ENCODE measurements at regions not wholly inside any gene's neighbourhood (a gene's known extent, or its start where the extent isn't known, plus 50 kb on each side); places are given as distances from the start of the nearest gene placed in this dataset.

- TF ChIP-seq POLR2AphosphoS5 (IDR thresholded peaks at IDR 0.05; ENCODE audit: low read depth, low read length) = no peak
- TF ChIP-seq REST (IDR thresholded peaks at IDR 0.05; ENCODE audit: insufficient read depth in 1 of 2, low read depth in 2 of 2, low read length in 2 of 2) = no peak
- TF ChIP-seq TAF1 (IDR thresholded peaks at IDR 0.05; ENCODE audit: borderline replicate concordance, insufficient read depth, low read length) = peak; percentile 21; the same call in 1 of the 2 replicates
- TF ChIP-seq SIN3A (IDR thresholded peaks at IDR 0.05; ENCODE audit: borderline replicate concordance, insufficient read depth, low read length) = no peak; the same call in 1 of the 2 replicates
- TF ChIP-seq FOXP2 (optimal IDR thresholded peaks at IDR 0.05; ENCODE audit: borderline replicate concordance, extremely low read depth, extremely low read length, insufficient read depth) = no peak
Measured at GRCh38 chr5:71924980-71925379, 182.3 kb upstream of the MAP1B start.

Measured in PFSK-1 (cell line).